ENCODE measurements at regions not wholly inside any gene's neighbourhood (a gene's known extent, or its start where the extent isn't known, plus 50 kb on each side); places are given as distances from the start of the nearest gene placed in this dataset.

DNA sequence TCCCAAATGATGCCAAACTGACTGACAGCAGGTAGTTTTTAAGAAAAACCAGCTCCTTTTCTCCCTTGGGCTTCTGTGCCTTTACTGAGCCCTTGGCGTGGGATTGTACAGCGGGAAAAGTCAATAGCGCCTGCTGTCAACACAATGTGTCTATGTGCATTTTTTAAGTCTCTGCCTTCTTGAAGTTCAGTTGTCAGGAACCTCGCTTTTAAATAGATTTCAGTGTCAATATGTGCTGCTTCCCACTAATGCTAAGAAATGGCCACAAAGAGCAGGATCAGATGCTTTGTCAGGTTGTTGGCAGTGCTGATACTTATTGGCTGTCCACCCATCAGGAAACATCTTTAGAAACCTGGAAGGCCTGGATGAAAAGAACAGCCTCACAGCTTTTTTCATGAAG is 424.4 kb downstream of the C3orf38 start:
- H3F3A ChIP-seq (ENCODE audit: insufficient read depth, low read length), result no peaks in the 10 kb centered on the region
- no peak overlapping the region for H3K4me3 ChIP-seq (ENCODE audit: low read length)
- no peaks in the 10 kb centered on the region for H4K20me1 ChIP-seq (ENCODE audit: insufficient read depth, low read length)
- H3K9ac ChIP-seq (ENCODE audit: low read length), result no peak overlapping the region
- H3K9me3 ChIP-seq (replicated peaks; ENCODE audit: insufficient read depth, low read length), result no peaks in the 10 kb centered on the region
- TF ChIP-seq EZH2 (optimal IDR thresholded peaks at IDR 0.05; ENCODE audit: low read depth, low read length), result no peak
- TF ChIP-seq EZH2phosphoT487 (IDR thresholded peaks at IDR 0.05; ENCODE audit: low read length), result no peak
- no peak for TF ChIP-seq CTCF (IDR thresholded peaks at IDR 0.05; ENCODE audit: low read length)
- H3K4me2 ChIP-seq (ENCODE audit: low read depth, low read length), result no peak overlapping the region
- H2AFZ ChIP-seq (ENCODE audit: low read length), result no peak overlapping the region
- no peak for DNase-seq
- H3K27me3 ChIP-seq (replicated peaks; ENCODE audit: insufficient read depth, low read length), result no peaks in the 10 kb centered on the region
- H3K27ac ChIP-seq (ENCODE audit: low read length), result no peak overlapping the region
- H3K79me2 ChIP-seq (ENCODE audit: low read length), result no peaks in the 10 kb centered on the region
- H3K9me2 ChIP-seq (replicated peaks; ENCODE audit: insufficient read depth, low read length), result no peaks in the 10 kb centered on the region
- no peaks in the 10 kb centered on the region for H3K4me1 ChIP-seq (ENCODE audit: low read length)
- no peaks in the 10 kb centered on the region for H3K36me3 ChIP-seq (replicated peaks; ENCODE audit: insufficient read depth, low read length)

DNA sequence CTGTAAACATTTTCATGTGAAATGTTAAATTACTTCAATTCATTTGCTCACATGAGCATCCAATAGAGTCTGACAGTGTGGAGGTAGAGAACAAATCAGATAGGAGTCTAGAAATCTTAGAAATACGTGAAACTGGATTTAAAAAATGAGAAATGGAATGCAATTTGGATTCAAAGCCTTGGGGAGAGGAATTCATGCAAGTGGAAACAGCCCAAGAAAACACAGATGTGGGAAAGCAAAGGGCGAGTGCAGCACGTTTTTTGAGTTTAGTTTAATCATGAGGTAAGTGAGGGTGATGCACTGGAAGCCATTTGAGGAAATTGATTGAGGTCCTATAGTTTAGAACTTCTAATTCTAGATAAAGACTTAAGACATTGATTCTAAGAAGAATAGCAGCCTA is 434.7 kb downstream of the C3orf38 start:
- Histone ChIP-seq H3K9me3 (replicated peaks; ENCODE audit: insufficient read depth, low read length) (no peaks in the 10 kb centered on the region), H3K36me3 (replicated peaks; ENCODE audit: insufficient read depth, low read length) (no peaks in the 10 kb centered on the region), H3K27me3 (replicated peaks; ENCODE audit: insufficient read depth, low read length) (no peaks in the 10 kb centered on the region), H3K9me2 (replicated peaks; ENCODE audit: insufficient read depth, low read length) (no peaks in the 10 kb centered on the region), H3K4me1 (ENCODE audit: low read length) (no peaks in the 10 kb centered on the region), H3K4me3 (ENCODE audit: low read length) (no peak overlapping the region), H3K9ac (ENCODE audit: low read length) (no peak overlapping the region), H4K20me1 (ENCODE audit: insufficient read depth, low read length) (no peaks in the 10 kb centered on the region), H3K4me2 (ENCODE audit: low read depth, low read length) (no peak overlapping the region), H3K79me2 (ENCODE audit: low read length) (no peaks in the 10 kb centered on the region), H3F3A (ENCODE audit: insufficient read depth, low read length) (no peaks in the 10 kb centered on the region), H2AFZ (ENCODE audit: low read length) (no peak overlapping the region), H3K27ac (ENCODE audit: low read length) (no peak overlapping the region)
- TF ChIP-seq EZH2 (optimal IDR thresholded peaks at IDR 0.05; ENCODE audit: low read depth, low read length) (no peak), EZH2phosphoT487 (IDR thresholded peaks at IDR 0.05; ENCODE audit: low read length) (no peak), CTCF (IDR thresholded peaks at IDR 0.05; ENCODE audit: low read length) (no peak)
- no peak for DNase-seq

GRCh38 chr3:88586121-88586640 is 436.4 kb downstream of the C3orf38 start:
- no peaks in the 10 kb centered on the region for H3K36me3 ChIP-seq (replicated peaks; ENCODE audit: insufficient read depth, low read length)
- H3K79me2 ChIP-seq (ENCODE audit: low read length), result no peaks in the 10 kb centered on the region
- DNase-seq, result no peak
- no peaks in the 10 kb centered on the region for H3F3A ChIP-seq (ENCODE audit: insufficient read depth, low read length)
- no peak for TF ChIP-seq CTCF (IDR thresholded peaks at IDR 0.05; ENCODE audit: low read length)
- no peak for TF ChIP-seq EZH2 (optimal IDR thresholded peaks at IDR 0.05; ENCODE audit: low read depth, low read length)
- no peak for TF ChIP-seq EZH2phosphoT487 (IDR thresholded peaks at IDR 0.05; ENCODE audit: low read length)
- no peaks in the 10 kb centered on the region for H3K9me3 ChIP-seq (replicated peaks; ENCODE audit: insufficient read depth, low read length)
- no peak overlapping the region for H2AFZ ChIP-seq (ENCODE audit: low read length)
- no peaks in the 10 kb centered on the region for H3K27me3 ChIP-seq (replicated peaks; ENCODE audit: insufficient read depth, low read length)
- H3K4me2 ChIP-seq (ENCODE audit: low read depth, low read length), result no peak overlapping the region
- H4K20me1 ChIP-seq (ENCODE audit: insufficient read depth, low read length), result no peaks in the 10 kb centered on the region
- no peaks in the 10 kb centered on the region for H3K4me1 ChIP-seq (ENCODE audit: low read length)
- H3K27ac ChIP-seq (ENCODE audit: low read length), result no peak overlapping the region
- H3K4me3 ChIP-seq (ENCODE audit: low read length), result no peak overlapping the region
- H3K9ac ChIP-seq (ENCODE audit: low read length), result no peak overlapping the region
- no peaks in the 10 kb centered on the region for H3K9me2 ChIP-seq (replicated peaks; ENCODE audit: insufficient read depth, low read length)

Data from MM.1S (cell line).